ENCODE measurements at regions not wholly inside any gene's neighbourhood (a gene's known extent, or its start where the extent isn't known, plus 50 kb on each side); places are given as distances from the start of the nearest gene placed in this dataset.

DNA sequence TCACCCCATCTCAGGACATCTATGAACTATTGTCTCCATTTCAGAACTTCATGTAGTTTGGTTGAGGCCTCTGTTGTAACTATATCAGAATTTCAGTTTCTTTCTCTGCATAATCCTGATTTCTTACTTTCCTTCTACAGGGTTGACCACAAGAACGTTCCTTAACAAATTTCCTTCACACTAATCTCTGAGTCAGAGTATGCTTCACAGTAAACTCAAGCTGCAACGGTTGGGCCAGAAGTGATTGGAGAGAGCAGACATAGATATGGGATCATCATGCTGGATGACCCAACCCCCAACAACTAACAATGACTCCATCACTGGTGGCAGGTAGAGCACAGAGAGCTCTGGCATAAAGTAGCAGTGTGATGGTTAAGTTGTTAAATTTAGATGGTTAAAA is 128.8 kb upstream of the OSTN start:
- H3K36me3 ChIP-seq (ENCODE audit: low read depth, missing control alignments) = no peaks in the 10 kb centered on the region
- 58 to 72% methylated on average over 2 of the region's 2 CpGs for WGBS, 2 donors
- H3K4me1 ChIP-seq = no peaks in the 10 kb centered on the region
- intact Hi-C loops (cut with DNase I; ENCODE audit: low total_unique reads) = no loop called here
- H3K4me3 ChIP-seq = no peak overlapping the region
- no peaks in the 10 kb centered on the region for H3K9me3 ChIP-seq
- no peak for DNase-seq
- no peaks in the 10 kb centered on the region for H3K27me3 ChIP-seq
- no peak overlapping the region for H3K27ac ChIP-seq
- TF ChIP-seq POLR2A (IDR thresholded peaks at IDR 0.05) (no peak), CTCF (IDR thresholded peaks at IDR 0.05) (no peak)

GRCh38 chr3:191068946-191069813 is 129.9 kb upstream of the OSTN start:
- no peaks in the 10 kb centered on the region for H3K9me3 ChIP-seq
- DNase-seq = no peak
- no peaks in the 10 kb centered on the region for H3K27me3 ChIP-seq
- 64 to 72% methylated on average over 5 of the region's 5 CpGs for WGBS, 2 donors
- no peak overlapping the region for H3K4me3 ChIP-seq
- intact Hi-C loops (cut with DNase I; ENCODE audit: low total_unique reads) = no loop called here
- no peak for TF ChIP-seq POLR2A (IDR thresholded peaks at IDR 0.05)
- no peak for TF ChIP-seq CTCF (IDR thresholded peaks at IDR 0.05)
- H3K4me1 ChIP-seq = no peaks in the 10 kb centered on the region
- no peak overlapping the region for H3K27ac ChIP-seq
- H3K36me3 ChIP-seq (ENCODE audit: low read depth, missing control alignments) = no peaks in the 10 kb centered on the region

DNA sequence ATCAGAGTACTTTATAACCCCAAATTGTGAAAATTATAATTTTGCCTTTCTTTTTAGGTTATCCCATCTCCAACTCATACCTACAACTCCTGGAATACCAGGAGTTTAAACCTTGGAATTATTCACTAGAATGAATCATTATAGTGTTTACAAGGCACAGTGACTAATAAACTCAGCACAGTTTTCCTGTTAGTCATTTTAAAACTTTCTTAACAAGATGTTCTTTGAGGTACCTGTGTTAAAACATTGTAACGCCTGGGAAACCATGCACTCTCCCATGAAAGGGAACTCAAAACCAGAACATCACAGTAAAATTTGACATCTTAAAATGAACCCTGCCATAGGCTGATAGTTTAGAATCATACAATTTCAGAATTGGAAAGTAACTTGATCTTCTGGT is 132.4 kb upstream of the OSTN start:
- Histone ChIP-seq H3K4me1 (no peaks in the 10 kb centered on the region), H3K9me3 (no peaks in the 10 kb centered on the region), H3K36me3 (ENCODE audit: low read depth, missing control alignments) (no peaks in the 10 kb centered on the region), H3K27me3 (no peaks in the 10 kb centered on the region), H3K4me3 (no peak overlapping the region), H3K27ac (no peak overlapping the region)
- TF ChIP-seq CTCF (IDR thresholded peaks at IDR 0.05) (no peak), POLR2A (IDR thresholded peaks at IDR 0.05) (no peak)
- 85 to 87% methylated on average over 1 of the region's 1 CpG for WGBS, 2 donors
- intact Hi-C loops (cut with DNase I; ENCODE audit: low total_unique reads) = no loop called here
- no peak for DNase-seq

GRCh38 chr3:191065181-191065805 is 133.7 kb upstream of the OSTN start:
- H3K9me3 ChIP-seq = no peaks in the 10 kb centered on the region
- H3K27ac ChIP-seq = no peak overlapping the region
- no peaks in the 10 kb centered on the region for H3K27me3 ChIP-seq
- H3K4me1 ChIP-seq = no peaks in the 10 kb centered on the region
- intact Hi-C loops (cut with DNase I; ENCODE audit: low total_unique reads) = no loop called here
- DNase-seq = no peak
- no peak overlapping the region for H3K4me3 ChIP-seq
- no peaks in the 10 kb centered on the region for H3K36me3 ChIP-seq (ENCODE audit: low read depth, missing control alignments)
- 87% methylated on average over 6 of the region's 6 CpGs for WGBS, 2 donors
- TF ChIP-seq POLR2A (IDR thresholded peaks at IDR 0.05) (no peak), CTCF (IDR thresholded peaks at IDR 0.05) (no peak)
